CD14-positive monocyte (primary cell): ENCODE measurements at regions not wholly inside any gene's neighbourhood (a gene's known extent, or its start where the extent isn't known, plus 50 kb on each side); places are given as distances from the start of the nearest gene placed in this dataset.

Source experiments
- DNase-seq, 3 donors: peaks; one replicate each; pipeline ENCODE4 v3.0.0-alpha.2; 2011 to 2022
- H2AFZ ChIP-seq: 2 replicates; pipeline ENCODE4 v1.6.0; 2012; ENCODE audit warnings: mild to moderate bottlenecking, low read depth, low read length, inconsistent platforms; ENCODE audit not compliant: insufficient read depth, poor library complexity, severe bottlenecking
- H3K27ac ChIP-seq, 2 donors: 1 replicate in 1 of 2; 2 replicates in 1 of 2; pipeline ENCODE4 v1.5.1; 2012 to 2013; ENCODE audit warnings: low read length in 2 of 2, control low read depth in 1 of 2, inconsistent platforms in 1 of 2, low read depth in 1 of 2, mild to moderate bottlenecking in 1 of 2
- H3K27me3 ChIP-seq, 2 donors: one replicate each; pipeline versions ENCODE4 v1.6.0 to v1.6.1; 2011 to 2013; ENCODE audit warnings: low read length in 2 of 2; ENCODE audit not compliant: control insufficient read depth in 2 of 2, insufficient read depth in 2 of 2
- H3K36me3 ChIP-seq, 2 donors: replicated peaks in 1 of 2; 1 replicate in 1 of 2; 2 replicates in 1 of 2; pipeline versions ENCODE4 v1.5.1 to v1.6.1; 2012 to 2013; ENCODE audit warnings: low read length in 2 of 2, control low read depth in 1 of 2, inconsistent platforms in 1 of 2, mild to moderate bottlenecking in 1 of 2; ENCODE audit not compliant: insufficient read depth in 2 of 2, control insufficient read depth in 1 of 2
- H3K4me1 ChIP-seq, 2 donors: 1 replicate in 1 of 2; 2 replicates in 1 of 2; pipeline versions ENCODE4 v1.5.1 to v1.6.1; 2012 to 2013; ENCODE audit warnings: low read length in 2 of 2, control low read depth in 1 of 2, inconsistent platforms in 1 of 2, mild to moderate bottlenecking in 1 of 2, moderate library complexity in 1 of 2; ENCODE audit not compliant: insufficient read depth in 2 of 2, control insufficient read depth in 1 of 2
- H3K4me2 ChIP-seq: replicated peaks from 2 replicates; pipeline ENCODE3; 2012; ENCODE audit warnings: low read length, moderate library complexity, mild to moderate bottlenecking; ENCODE audit not compliant: poor library complexity, severe bottlenecking; ENCODE audit errors: extremely low read depth
- H3K4me3 ChIP-seq, 3 experiments: fragments of 200-600 bp in 1 of 3; sonication (generic) in 1 of 3; replicated peaks in 1 of 3; 1 replicate in 2 of 3; 2 replicates in 1 of 3; pipeline ENCODE4 v1.5.1; 2011 to 2013; ENCODE audit warnings: low read length in 3 of 3, mild to moderate bottlenecking in 3 of 3, control low read depth in 2 of 3, low read depth in 2 of 3, inconsistent platforms in 1 of 3, moderate library complexity in 1 of 3
- H3K79me2 ChIP-seq: 2 replicates; pipeline ENCODE4 v1.6.0; 2012; ENCODE audit warnings: mild to moderate bottlenecking, control low read depth, inconsistent platforms, low read length, moderate library complexity; ENCODE audit not compliant: insufficient read depth
- H3K9ac ChIP-seq: 2 replicates; pipeline ENCODE4 v1.6.0; 2017; ENCODE audit warnings: low read length, mild to moderate bottlenecking; ENCODE audit not compliant: insufficient read depth, poor library complexity, severe bottlenecking
- H3K9me3 ChIP-seq, 2 donors: replicated peaks in 1 of 2; 1 replicate in 1 of 2; 2 replicates in 1 of 2; pipeline versions ENCODE4 v1.5.1 to v1.6.1; 2012 to 2013; ENCODE audit warnings: low read length in 2 of 2, control low read depth in 1 of 2; ENCODE audit not compliant: control insufficient read depth in 1 of 2, insufficient read depth in 1 of 2
- H4K20me1 ChIP-seq: 2 replicates; pipeline ENCODE4 v1.6.0; 2012; ENCODE audit warnings: mild to moderate bottlenecking, low read length, control low read depth, moderate library complexity; ENCODE audit not compliant: insufficient read depth
- H3K27ac Mint-ChIP-seq, 7 donors: one replicate each; pipeline ENCODE4 v1.8.0; 2020; ENCODE audit warnings: mild to moderate bottlenecking in 7 of 7, mixed read lengths in 7 of 7, moderate library complexity in 6 of 7, inconsistent platforms in 2 of 7
- H3K27me3 Mint-ChIP-seq, 3 donors: one replicate each; pipeline ENCODE4 v1.8.0; 2021 to 2022; ENCODE audit warnings: low read depth in 3 of 3, mild to moderate bottlenecking in 3 of 3, mixed read lengths in 3 of 3, moderate library complexity in 3 of 3, inconsistent platforms in 1 of 3
- H3K36me3 Mint-ChIP-seq, 2 donors: one replicate each; pipeline ENCODE4 v1.8.0; 2020; ENCODE audit warnings: mixed read lengths in 2 of 2, inconsistent platforms in 1 of 2, mild to moderate bottlenecking in 1 of 2
- H3K4me1 Mint-ChIP-seq: one replicate; pipeline ENCODE4 v1.8.0; 2020; ENCODE audit warnings: mild to moderate bottlenecking, mixed read lengths
- H3K4me3 Mint-ChIP-seq, 2 donors: one replicate each; pipeline ENCODE4 v1.8.0; 2020; ENCODE audit warnings: mild to moderate bottlenecking in 2 of 2, mixed read lengths in 2 of 2, moderate library complexity in 1 of 2
- H3K9me3 Mint-ChIP-seq, 7 donors: one replicate each; pipeline ENCODE4 v1.8.0; 2020 to 2022; ENCODE audit warnings: mixed read lengths in 7 of 7, mild to moderate bottlenecking in 6 of 7, moderate library complexity in 6 of 7, inconsistent platforms in 2 of 7
- WGBS: methylation state at CpG from one replicate; pipeline ENCODE4 v1.1.5; 2013; ENCODE audit warnings: missing lambda C conversion rate; ENCODE audit not compliant: insufficient coverage; 5-methylcytosine and 5-hydroxymethylcytosine counted together
- intact Hi-C, 2 donors: fragments of 100-400 bp; cut with micrococcal nuclease; formaldehyde crosslinking; loops; one replicate each; pipeline versions ENCODE4 v1.15.0 to v1.15.1; 2023
- TF ChIP-seq, protein P1 (sequence below): fragments of 200-600 bp; IDR thresholded peaks from one replicate; pipeline ENCODE4 v1.8.0; 2022; ENCODE audit warnings: antibody characterized with exemption, mild to moderate bottlenecking

GRCh38 chr7:132652507-132652906, 76.2 kb upstream of the PLXNA4 start:
- H3K9ac ChIP-seq, result no peak overlapping the region
- intact Hi-C loops, result no loop called here
- no peak overlapping the region for H2AFZ ChIP-seq
- Mint-ChIP-seq H3K9me3 (peaks cover 2 to 15% (median 10%) of the 10 kb centered on the region in 7 donors), H3K27ac (peak overlapping the region in 1 of 7 donors; percentile 37), H3K4me3 (no peak overlapping the region), H3K27me3 (peaks cover 0 to 3% (median 2%) of the 10 kb centered on the region in 3 donors), H3K4me1 (peaks cover 38% of the 10 kb centered on the region), H3K36me3 (no peaks in the 10 kb centered on the region)
- H3K36me3 ChIP-seq, result no peaks in the 10 kb centered on the region
- H3K79me2 ChIP-seq, result no peaks in the 10 kb centered on the region
- no peak overlapping the region for H3K27ac ChIP-seq
- DNase-seq, result no peak
- H3K9me3 ChIP-seq, result peaks cover under 1 to 2% of the 10 kb centered on the region in 2 donors
- no peak overlapping the region for H3K4me2 ChIP-seq
- peaks cover 16 to 20% of the 10 kb centered on the region in 2 donors for H3K4me1 ChIP-seq
- TF ChIP-seq, protein P1, sequence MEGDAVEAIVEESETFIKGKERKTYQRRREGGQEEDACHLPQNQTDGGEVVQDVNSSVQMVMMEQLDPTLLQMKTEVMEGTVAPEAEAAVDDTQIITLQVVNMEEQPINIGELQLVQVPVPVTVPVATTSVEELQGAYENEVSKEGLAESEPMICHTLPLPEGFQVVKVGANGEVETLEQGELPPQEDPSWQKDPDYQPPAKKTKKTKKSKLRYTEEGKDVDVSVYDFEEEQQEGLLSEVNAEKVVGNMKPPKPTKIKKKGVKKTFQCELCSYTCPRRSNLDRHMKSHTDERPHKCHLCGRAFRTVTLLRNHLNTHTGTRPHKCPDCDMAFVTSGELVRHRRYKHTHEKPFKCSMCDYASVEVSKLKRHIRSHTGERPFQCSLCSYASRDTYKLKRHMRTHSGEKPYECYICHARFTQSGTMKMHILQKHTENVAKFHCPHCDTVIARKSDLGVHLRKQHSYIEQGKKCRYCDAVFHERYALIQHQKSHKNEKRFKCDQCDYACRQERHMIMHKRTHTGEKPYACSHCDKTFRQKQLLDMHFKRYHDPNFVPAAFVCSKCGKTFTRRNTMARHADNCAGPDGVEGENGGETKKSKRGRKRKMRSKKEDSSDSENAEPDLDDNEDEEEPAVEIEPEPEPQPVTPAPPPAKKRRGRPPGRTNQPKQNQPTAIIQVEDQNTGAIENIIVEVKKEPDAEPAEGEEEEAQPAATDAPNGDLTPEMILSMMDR, result no peak
- no peaks in the 10 kb centered on the region for H4K20me1 ChIP-seq
- WGBS, result 0% methylated on average over 1 of the region's 1 CpG
- H3K4me3 ChIP-seq, result no peak overlapping the region
- no peaks in the 10 kb centered on the region for H3K27me3 ChIP-seq

DNA sequence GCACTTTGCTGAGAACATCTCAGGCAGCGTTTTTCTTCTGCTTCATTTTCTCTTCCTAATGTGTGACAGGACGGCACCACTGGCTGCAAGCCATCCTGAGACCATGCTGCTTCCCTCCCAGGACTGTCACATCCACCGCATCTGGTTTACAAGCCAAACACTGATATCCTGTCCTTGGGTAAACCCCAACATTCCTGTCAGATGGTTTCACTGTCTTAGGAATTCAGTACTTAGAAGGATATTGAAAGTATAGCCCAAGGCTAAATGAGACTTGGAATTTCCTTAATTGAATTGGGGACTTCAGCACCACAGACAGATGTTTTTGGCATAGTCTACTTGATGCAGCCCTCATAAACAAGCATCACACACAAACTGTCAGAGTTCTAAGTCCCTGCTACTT, 74.2 kb upstream of the PLXNA4 start:
- intact Hi-C loops, result no loop called here
- H3K4me2 ChIP-seq, result no peak overlapping the region
- 63% methylated on average over 1 of the region's 3 CpGs for WGBS

More for the DNA sequence above, 74.2 kb upstream of the PLXNA4 start:
- H3K36me3 ChIP-seq, result no peaks in the 10 kb centered on the region
- no peaks in the 10 kb centered on the region for H3K9me3 ChIP-seq
- no peaks in the 10 kb centered on the region for H3K27me3 ChIP-seq
- H3K9ac ChIP-seq, result no peak overlapping the region
- peaks cover 13 to 15% of the 10 kb centered on the region in 2 donors for H3K4me1 ChIP-seq
- TF ChIP-seq, protein P1, result no peak
- H2AFZ ChIP-seq, result no peak overlapping the region
- Mint-ChIP-seq H3K9me3 (peaks cover 0 to 10% (median 5%) of the 10 kb centered on the region in 7 donors), H3K27ac (no peak overlapping the region), H3K27me3 (peaks cover 0 to 3% (median 2%) of the 10 kb centered on the region in 3 donors), H3K4me3 (no peak overlapping the region), H3K36me3 (no peaks in the 10 kb centered on the region), H3K4me1 (peaks cover 27% of the 10 kb centered on the region)
- no peaks in the 10 kb centered on the region for H3K79me2 ChIP-seq
- no peak for DNase-seq
- no peak overlapping the region for H3K4me3 ChIP-seq
- no peaks in the 10 kb centered on the region for H4K20me1 ChIP-seq
- no peak overlapping the region for H3K27ac ChIP-seq
